Gastroesophageal sphincter (tissue), 3 donors: ENCODE measurements at regions not wholly inside any gene's neighbourhood (a gene's known extent, or its start where the extent isn't known, plus 50 kb on each side); places are given as distances from the start of the nearest gene placed in this dataset.

Experiments
- EP300 ChIP-seq: sonication (generic); formaldehyde crosslinking; IDR thresholded peaks from one replicate; pipeline ENCODE4 v1.6.1; 2017; ENCODE audit warnings: antibody characterized with exemption, mild to moderate bottlenecking
- POLR2A ChIP-seq, 2 donors: fragments of 450-650 bp; IDR thresholded peaks; one replicate each; pipeline ENCODE4 v1.6.1; 2017; ENCODE audit warnings: antibody characterized with exemption in 2 of 2, mild to moderate bottlenecking in 2 of 2, moderate library complexity in 1 of 2
- POLR2AphosphoS5 ChIP-seq: sonication (generic); formaldehyde crosslinking; IDR thresholded peaks from one replicate; pipeline ENCODE4 v1.6.1; 2017; ENCODE audit warnings: antibody characterized with exemption
- TF ChIP-seq, protein P1 (sequence below), 4 experiments: fragments of 200-600 bp in 2 of 4; fragments of 450-650 bp in 2 of 4; sonication (generic) in 1 of 4; IDR thresholded peaks; one replicate each; pipeline ENCODE4 v1.5.1; 2017 to 2019; ENCODE audit warnings: antibody characterized with exemption in 4 of 4, mild to moderate bottlenecking in 2 of 4, moderate library complexity in 2 of 4

DNA sequence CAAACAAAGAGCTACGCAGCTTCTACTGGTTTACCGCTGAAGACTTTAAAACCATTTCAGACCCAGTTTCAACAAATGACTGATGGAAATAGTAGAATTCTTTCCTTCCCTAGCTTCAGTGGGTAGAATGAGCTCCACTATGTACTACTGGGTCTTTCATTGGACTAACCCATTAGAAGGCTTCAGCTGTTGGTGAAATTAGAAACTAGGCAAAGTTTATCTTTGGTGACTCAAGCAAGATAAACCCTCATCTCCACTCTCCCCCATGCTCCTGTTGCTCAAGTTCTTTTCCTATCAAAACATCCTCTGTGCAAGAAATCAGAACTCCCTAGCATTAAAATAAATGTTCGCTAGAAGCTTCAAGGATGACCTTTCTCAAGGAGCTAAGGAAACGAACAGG is 159.2 kb downstream of the PAWR start:
- TF ChIP-seq, protein P1, sequence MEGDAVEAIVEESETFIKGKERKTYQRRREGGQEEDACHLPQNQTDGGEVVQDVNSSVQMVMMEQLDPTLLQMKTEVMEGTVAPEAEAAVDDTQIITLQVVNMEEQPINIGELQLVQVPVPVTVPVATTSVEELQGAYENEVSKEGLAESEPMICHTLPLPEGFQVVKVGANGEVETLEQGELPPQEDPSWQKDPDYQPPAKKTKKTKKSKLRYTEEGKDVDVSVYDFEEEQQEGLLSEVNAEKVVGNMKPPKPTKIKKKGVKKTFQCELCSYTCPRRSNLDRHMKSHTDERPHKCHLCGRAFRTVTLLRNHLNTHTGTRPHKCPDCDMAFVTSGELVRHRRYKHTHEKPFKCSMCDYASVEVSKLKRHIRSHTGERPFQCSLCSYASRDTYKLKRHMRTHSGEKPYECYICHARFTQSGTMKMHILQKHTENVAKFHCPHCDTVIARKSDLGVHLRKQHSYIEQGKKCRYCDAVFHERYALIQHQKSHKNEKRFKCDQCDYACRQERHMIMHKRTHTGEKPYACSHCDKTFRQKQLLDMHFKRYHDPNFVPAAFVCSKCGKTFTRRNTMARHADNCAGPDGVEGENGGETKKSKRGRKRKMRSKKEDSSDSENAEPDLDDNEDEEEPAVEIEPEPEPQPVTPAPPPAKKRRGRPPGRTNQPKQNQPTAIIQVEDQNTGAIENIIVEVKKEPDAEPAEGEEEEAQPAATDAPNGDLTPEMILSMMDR (IDR thresholded peaks at IDR 0.05) = no peak
- TF ChIP-seq EP300 (no peak), POLR2A (IDR thresholded peaks at IDR 0.05) (no peak), POLR2AphosphoS5 (no peak)
